Kidney (tissue), 13 donors: ENCODE measurements at regions not wholly inside any gene's neighbourhood (a gene's known extent, or its start where the extent isn't known, plus 50 kb on each side); places are given as distances from the start of the nearest gene placed in this dataset.

Experiments
- DNase-seq, 5 donors: peaks; one replicate each; pipeline ENCODE4 v3.0.0-alpha.2; 2013 to 2020
- FAIRE-seq: peaks from 2 replicates; lab custom pipeline; 2012; peaks lifted over from hg19 to GRCh38; lab: Jason Lieb, UNC
- H3K27ac ChIP-seq, 2 donors: one replicate each; pipeline ENCODE4 v1.7.0; 2013; ENCODE audit warnings: low read depth in 2 of 2, low read length in 2 of 2, inconsistent platforms in 1 of 2
- H3K27me3 ChIP-seq: one replicate; pipeline ENCODE4 v1.7.1; 2013; ENCODE audit warnings: low read length, inconsistent platforms; ENCODE audit not compliant: control insufficient read depth, insufficient read depth
- H3K36me3 ChIP-seq, 3 donors: one replicate each; pipeline versions ENCODE4 v1.7.0 to v1.7.1; 2013; ENCODE audit warnings: low read length in 3 of 3, control low read depth in 1 of 3, inconsistent platforms in 1 of 3; ENCODE audit not compliant: insufficient read depth in 3 of 3, control insufficient read depth in 2 of 3
- H3K4me1 ChIP-seq, 3 donors: one replicate each; pipeline versions ENCODE4 v1.7.0 to v1.7.1; 2013; ENCODE audit warnings: low read length in 3 of 3, inconsistent platforms in 1 of 3, low read depth in 1 of 3; ENCODE audit not compliant: control insufficient read depth in 2 of 3, insufficient read depth in 2 of 3
- H3K4me3 ChIP-seq, 3 donors: one replicate each; pipeline versions ENCODE4 v1.7.0 to v1.8.1; 2013; ENCODE audit warnings: low read length in 3 of 3, control low read depth in 1 of 3, inconsistent platforms in 1 of 3
- H3K9ac ChIP-seq, 3 donors: one replicate each; pipeline versions ENCODE4 v1.7.0 to v1.7.1; 2013; ENCODE audit warnings: low read length in 3 of 3, control low read depth in 1 of 3, inconsistent platforms in 1 of 3
- H3K9me3 ChIP-seq, 3 donors: one replicate each; pipeline versions ENCODE4 v1.7.0 to v1.7.1; 2013; ENCODE audit warnings: low read length in 3 of 3, control low read depth in 1 of 3, inconsistent platforms in 1 of 3; ENCODE audit not compliant: control insufficient read depth in 2 of 3, insufficient read depth in 1 of 3
- CTCF ChIP-seq: IDR thresholded peaks from 3 replicates; pipeline ENCODE4 v1.5.1; 2012; ENCODE audit warnings: mild to moderate bottlenecking, moderate library complexity, borderline replicate concordance; ENCODE audit not compliant: insufficient read depth; ENCODE audit errors: extremely low read depth
- intact Hi-C: fragments of 100-400 bp; cut with DNase I; formaldehyde crosslinking; loops from one replicate; pipeline ENCODE4 v1.11.1; 2022
- donor health status: control.
- donor health status: control.
- donor health status: control.
- donor health status: control.
- donor health status: control.
- donor health status: DM: yes; HTN: yes; CAD: no.
- donor health status: Normal renal cell carcinoma (clear cell type).

GRCh38 chr5:124675931-124676846 lies 70.2 kb downstream of the ZNF608 start:
- intact Hi-C loops = no loop called here
- DNase-seq (peak in 1 of 5 donors; percentile 66), FAIRE-seq (no peak)
- Histone ChIP-seq H3K4me1 (peaks cover 7 to 15% (median 13%) of the 10 kb centered on the region in 3 donors), H3K4me3 (no peak overlapping the region), H3K36me3 (no peaks in the 10 kb centered on the region), H3K9ac (no peak overlapping the region), H3K9me3 (no peaks in the 10 kb centered on the region), H3K27ac (no peak overlapping the region), H3K27me3 (no peaks in the 10 kb centered on the region)
- TF ChIP-seq CTCF = no peak

GRCh38 chr5:124671193-124671592 lies 75.2 kb downstream of the ZNF608 start:
- H3K9ac ChIP-seq = no peak overlapping the region
- no peak overlapping the region for H3K27ac ChIP-seq
- peaks cover 0 to 15% (median 3%) of the 10 kb centered on the region in 3 donors for H3K4me1 ChIP-seq
- FAIRE-seq = no peak
- intact Hi-C loops = no loop called here
- no peaks in the 10 kb centered on the region for H3K9me3 ChIP-seq
- DNase-seq = no peak
- H3K36me3 ChIP-seq = no peaks in the 10 kb centered on the region
- no peak overlapping the region for H3K4me3 ChIP-seq
- TF ChIP-seq CTCF = no peak
- no peaks in the 10 kb centered on the region for H3K27me3 ChIP-seq

- no peak overlapping the region for H3K9ac ChIP-seq
These were observed 75.7 kb downstream of the ZNF608 start for GRCh38 chr5:124670722-124671184.

More at GRCh38 chr5:124670722-124671184, 75.7 kb downstream of the ZNF608 start:
- Histone ChIP-seq H3K27me3 (no peaks in the 10 kb centered on the region), H3K4me1 (peaks cover 0 to 19% (median 0%) of the 10 kb centered on the region in 3 donors), H3K9me3 (no peaks in the 10 kb centered on the region), H3K4me3 (no peak overlapping the region), H3K27ac (no peak overlapping the region), H3K36me3 (no peaks in the 10 kb centered on the region)
- intact Hi-C loops = no loop called here
- FAIRE-seq (no peak), DNase-seq (no peak)
- no peak for TF ChIP-seq CTCF
